Tibial artery (tissue), 4 donors: ENCODE measurements at regions not wholly inside any gene's neighbourhood (a gene's known extent, or its start where the extent isn't known, plus 50 kb on each side); places are given as distances from the start of the nearest gene placed in this dataset.

Experiments used
- DNase-seq, 2 donors: peaks; one replicate each; pipeline ENCODE4 v3.0.0-alpha.2; 2019
- H3K27ac ChIP-seq, 2 donors: fragments of 200-600 bp; sonication (generic) in 1 of 2; 1 replicate in 1 of 2; 2 replicates in 1 of 2; pipeline ENCODE4 v1.5.1; 2018 to 2019; ENCODE audit warnings: mild to moderate bottlenecking in 1 of 2
- H3K27me3 ChIP-seq, 2 donors: fragments of 200-600 bp; sonication (generic) in 1 of 2; one replicate each; pipeline versions ENCODE4 v1.5.1 to v1.6.0; 2016 to 2019
- H3K36me3 ChIP-seq, 3 donors: fragments of 200-600 bp; sonication (generic) in 2 of 3; one replicate each; pipeline ENCODE4 v1.5.1; 2016 to 2019; ENCODE audit warnings: mild to moderate bottlenecking in 2 of 3
- H3K4me1 ChIP-seq, 4 donors: fragments of 200-600 bp; sonication (generic) in 2 of 4; 1 replicate in 3 of 4; 2 replicates in 1 of 4; pipeline ENCODE4 v1.5.1; 2016 to 2019
- H3K4me3 ChIP-seq, 2 donors: fragments of 200-600 bp; sonication (generic) in 1 of 2; 1 replicate in 1 of 2; 2 replicates in 1 of 2; pipeline ENCODE4 v1.5.1; 2018 to 2019; ENCODE audit warnings: mild to moderate bottlenecking in 2 of 2
- H3K9me3 ChIP-seq, 3 donors: fragments of 200-600 bp; sonication (generic) in 1 of 3; one replicate each; pipeline ENCODE4 v1.5.1; 2016 to 2019
- intact Hi-C: fragments of 100-400 bp; cut with DNase I; formaldehyde crosslinking; loops from one replicate; pipeline ENCODE4 v1.15.0; 2023; ENCODE audit warnings: low total_unique reads
- TF ChIP-seq, protein P1 (sequence below), 2 experiments: fragments of 200-600 bp in 1 of 2; fragments of 450-650 bp in 1 of 2; IDR thresholded peaks; one replicate each; pipeline ENCODE4 v1.5.1; 2017 to 2019; ENCODE audit warnings: antibody characterized with exemption in 2 of 2, mild to moderate bottlenecking in 1 of 2, moderate library complexity in 1 of 2

DNA sequence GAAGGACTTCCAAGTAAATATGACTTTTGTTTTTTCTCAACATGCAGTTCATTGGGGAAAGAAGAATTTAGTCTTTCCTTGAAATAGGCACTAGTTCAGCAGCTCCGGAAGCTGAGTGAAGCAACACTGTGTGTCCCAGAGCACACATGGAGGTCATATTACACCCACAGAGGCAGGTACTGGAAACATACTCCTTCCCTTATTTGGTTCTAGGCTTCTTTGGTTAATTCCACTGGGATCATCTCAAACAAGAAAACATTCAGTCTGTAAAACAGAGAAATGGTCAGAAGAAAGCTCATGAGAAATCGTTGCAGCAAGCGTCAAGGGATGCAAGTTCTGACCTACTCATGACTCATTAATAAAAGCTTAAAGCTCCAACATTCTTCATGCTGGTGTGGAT lies 175.1 kb upstream of the PCSK5 start:
- H3K27ac ChIP-seq = peak overlapping the region; percentile 1 to 40
- TF ChIP-seq, protein P1, sequence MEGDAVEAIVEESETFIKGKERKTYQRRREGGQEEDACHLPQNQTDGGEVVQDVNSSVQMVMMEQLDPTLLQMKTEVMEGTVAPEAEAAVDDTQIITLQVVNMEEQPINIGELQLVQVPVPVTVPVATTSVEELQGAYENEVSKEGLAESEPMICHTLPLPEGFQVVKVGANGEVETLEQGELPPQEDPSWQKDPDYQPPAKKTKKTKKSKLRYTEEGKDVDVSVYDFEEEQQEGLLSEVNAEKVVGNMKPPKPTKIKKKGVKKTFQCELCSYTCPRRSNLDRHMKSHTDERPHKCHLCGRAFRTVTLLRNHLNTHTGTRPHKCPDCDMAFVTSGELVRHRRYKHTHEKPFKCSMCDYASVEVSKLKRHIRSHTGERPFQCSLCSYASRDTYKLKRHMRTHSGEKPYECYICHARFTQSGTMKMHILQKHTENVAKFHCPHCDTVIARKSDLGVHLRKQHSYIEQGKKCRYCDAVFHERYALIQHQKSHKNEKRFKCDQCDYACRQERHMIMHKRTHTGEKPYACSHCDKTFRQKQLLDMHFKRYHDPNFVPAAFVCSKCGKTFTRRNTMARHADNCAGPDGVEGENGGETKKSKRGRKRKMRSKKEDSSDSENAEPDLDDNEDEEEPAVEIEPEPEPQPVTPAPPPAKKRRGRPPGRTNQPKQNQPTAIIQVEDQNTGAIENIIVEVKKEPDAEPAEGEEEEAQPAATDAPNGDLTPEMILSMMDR (IDR thresholded peaks at IDR 0.05) = no peak
- peaks cover 0 to 32% (median 3%) of the 10 kb centered on the region in 4 donors for H3K4me1 ChIP-seq
- H3K9me3 ChIP-seq = no peaks in the 10 kb centered on the region
- H3K36me3 ChIP-seq = no peaks in the 10 kb centered on the region
- H3K4me3 ChIP-seq = no peak overlapping the region
- no peaks in the 10 kb centered on the region for H3K27me3 ChIP-seq
- DNase-seq = no peak
- intact Hi-C loops = no loop called here

DNA sequence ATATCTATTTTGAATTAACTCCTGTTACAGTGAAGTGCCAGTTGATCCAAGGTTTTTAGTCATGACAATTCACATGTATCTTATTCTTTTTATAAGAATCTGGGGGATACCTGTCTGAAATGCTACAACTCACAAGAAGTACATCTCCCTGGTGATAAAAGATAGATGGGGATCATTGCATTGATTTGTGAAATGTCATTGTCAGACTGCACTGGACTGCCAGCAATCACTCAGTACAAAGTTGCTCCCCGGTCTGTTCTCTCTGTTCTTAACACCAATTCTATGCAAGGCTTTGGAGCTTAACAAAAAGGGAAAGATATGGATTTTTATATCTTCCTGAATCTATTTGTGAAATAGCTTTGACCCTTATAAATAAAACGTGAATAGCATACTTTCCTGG lies 171.8 kb upstream of the PCSK5 start:
- Histone ChIP-seq H3K4me3 (no peak overlapping the region), H3K27ac (peak overlapping the region in 1 of 2 donors; percentile 13), H3K27me3 (no peaks in the 10 kb centered on the region), H3K36me3 (no peaks in the 10 kb centered on the region), H3K9me3 (no peaks in the 10 kb centered on the region), H3K4me1 (peaks cover 0 to 32% (median 3%) of the 10 kb centered on the region in 4 donors)
- intact Hi-C loops = no loop called here
- DNase-seq = no peak
- TF ChIP-seq, protein P1 (IDR thresholded peaks at IDR 0.05) = no peak

DNA sequence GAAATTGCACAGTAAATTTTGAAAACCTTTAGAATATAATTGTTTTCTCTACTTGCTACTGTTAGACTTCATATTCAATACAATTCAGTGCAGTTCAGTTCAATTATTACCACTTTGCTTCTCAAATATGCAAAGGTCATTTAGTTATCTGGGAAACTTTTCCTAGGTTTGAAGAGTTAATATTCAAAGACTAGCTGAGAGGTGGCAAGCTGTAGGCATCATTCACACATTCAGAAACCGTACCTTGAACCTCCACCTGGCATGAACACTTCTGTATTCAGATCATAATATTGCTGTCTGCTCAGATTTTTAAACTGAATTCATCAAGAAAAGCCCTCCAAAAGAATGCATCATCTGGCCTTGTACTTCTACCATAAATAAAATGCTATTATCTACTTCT lies 162.1 kb upstream of the PCSK5 start:
- Histone ChIP-seq H3K27me3 (no peaks in the 10 kb centered on the region), H3K4me1 (peaks cover 0 to 29% (median 3%) of the 10 kb centered on the region in 4 donors), H3K9me3 (no peaks in the 10 kb centered on the region), H3K36me3 (no peaks in the 10 kb centered on the region), H3K4me3 (no peak overlapping the region), H3K27ac (no peak overlapping the region)
- intact Hi-C loops = no loop called here
- TF ChIP-seq, protein P1 (IDR thresholded peaks at IDR 0.05) = no peak
- DNase-seq = no peak

DNA sequence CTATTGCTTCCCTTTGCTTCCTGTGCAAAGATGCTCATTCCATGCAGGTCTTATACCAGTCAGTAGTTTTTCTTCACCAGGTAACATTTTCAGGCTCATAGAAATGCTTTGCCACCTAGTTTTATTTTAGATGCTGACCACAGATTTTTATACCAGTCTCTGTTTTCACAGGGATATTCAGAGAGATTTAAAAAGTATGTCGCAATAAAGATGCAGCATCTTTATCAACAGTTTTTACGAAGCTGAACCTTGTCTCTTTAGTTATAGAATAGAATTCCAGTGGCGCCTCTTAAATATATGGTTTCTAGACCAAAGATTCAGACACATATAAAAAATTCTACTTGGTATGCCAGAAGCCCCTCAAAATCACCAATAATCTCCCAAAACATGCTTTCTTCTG lies 155.7 kb upstream of the PCSK5 start:
- H3K4me3 ChIP-seq = no peak overlapping the region
- no peaks in the 10 kb centered on the region for H3K27me3 ChIP-seq
- DNase-seq = no peak
- H3K36me3 ChIP-seq = no peaks in the 10 kb centered on the region
- peaks cover 0 to 5% (median 0%) of the 10 kb centered on the region in 4 donors for H3K4me1 ChIP-seq
- no peak overlapping the region for H3K27ac ChIP-seq
- intact Hi-C loops = no loop called here
- H3K9me3 ChIP-seq = no peaks in the 10 kb centered on the region
- TF ChIP-seq, protein P1 (IDR thresholded peaks at IDR 0.05) = no peak

DNA sequence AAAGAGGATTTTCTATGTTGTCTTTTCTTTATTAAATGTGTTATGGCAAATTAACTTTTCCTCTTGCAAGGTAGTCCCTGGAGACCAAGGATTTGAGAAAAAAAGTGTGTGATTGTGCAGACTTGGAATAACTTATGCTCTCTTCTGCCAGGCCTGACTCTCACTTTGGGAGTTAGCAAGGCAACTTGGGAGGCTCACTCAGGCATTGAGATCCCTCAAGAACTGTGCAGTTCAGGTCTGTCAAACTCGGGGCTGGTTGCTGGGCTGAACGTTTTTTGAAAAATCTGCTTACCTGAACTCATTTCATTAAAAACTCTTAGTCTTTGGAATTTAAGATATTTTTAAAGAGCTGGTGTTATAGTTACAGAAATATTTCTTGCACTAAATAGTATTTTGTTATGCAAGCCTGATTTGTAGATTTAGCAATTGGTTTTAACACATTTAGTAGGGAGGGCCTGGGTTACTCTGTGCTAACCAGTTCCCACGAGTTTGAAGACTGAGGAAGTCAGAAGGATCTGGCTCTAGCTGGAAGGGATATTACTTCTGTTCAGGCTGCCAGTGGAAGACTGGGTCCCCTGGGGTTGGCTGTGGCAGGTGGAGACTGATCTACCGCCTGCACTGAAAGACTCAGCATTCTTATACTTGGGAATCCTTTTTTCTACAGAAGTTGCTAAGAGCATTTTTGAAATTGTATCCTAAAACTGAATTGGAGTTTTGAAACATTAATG lies 150.4 kb upstream of the PCSK5 start:
- intact Hi-C loops = no loop called here
- Histone ChIP-seq H3K9me3 (no peaks in the 10 kb centered on the region), H3K4me1 (peaks cover 0 to 12% (median 0%) of the 10 kb centered on the region in 4 donors), H3K27me3 (no peaks in the 10 kb centered on the region), H3K27ac (peak overlapping the region in 1 of 2 donors; percentile 37), H3K36me3 (no peaks in the 10 kb centered on the region), H3K4me3 (no peak overlapping the region)
- TF ChIP-seq, protein P1 (IDR thresholded peaks at IDR 0.05) = no peak
- DNase-seq = peak; percentile 32 to 60
